ENCODE measurements at regions not wholly inside any gene's neighbourhood (a gene's known extent, or its start where the extent isn't known, plus 50 kb on each side); places are given as distances from the start of the nearest gene placed in this dataset.

DNA sequence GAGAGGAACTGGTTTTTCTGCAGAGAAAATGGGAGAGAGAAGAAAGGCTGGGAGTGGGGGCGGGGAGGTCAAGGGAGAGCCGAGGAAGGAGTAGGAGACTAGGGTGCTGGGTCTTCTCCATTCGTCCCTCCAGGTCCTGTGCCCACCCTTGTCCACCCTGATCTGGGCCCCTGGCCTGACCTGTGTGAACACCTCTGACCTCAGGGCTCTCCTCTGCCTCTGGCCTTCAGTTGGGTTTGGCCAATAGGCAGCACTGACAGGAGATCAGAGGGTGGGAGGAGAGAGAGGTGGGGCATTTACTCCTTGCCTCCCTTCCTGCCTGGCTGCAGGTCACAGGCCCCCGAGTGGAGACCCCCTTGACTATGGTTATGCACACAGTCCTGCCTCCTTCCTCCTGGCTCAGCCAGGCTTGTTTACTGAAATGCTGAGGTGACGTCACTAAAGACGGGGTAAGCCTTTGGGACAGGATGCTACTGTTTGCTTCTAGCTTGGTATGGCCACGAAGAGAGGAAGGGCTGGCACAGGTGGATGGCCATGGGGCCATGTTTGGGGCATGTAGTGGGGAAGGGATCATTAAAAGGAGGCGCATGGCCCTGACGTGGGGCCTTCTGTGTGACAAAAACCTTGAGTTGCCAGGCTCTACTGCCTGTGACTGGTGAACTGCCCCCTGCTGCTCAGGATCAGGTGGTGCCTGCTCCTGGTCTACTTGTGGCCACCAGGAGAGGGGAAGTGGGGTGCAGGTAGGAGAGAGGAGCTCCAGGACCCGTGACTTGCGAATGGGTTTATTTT lies 248.7 kb upstream of the CSF3R start:
- Histone ChIP-seq H3K27ac (no peak overlapping the region), H3K36me3 (no peaks in the 10 kb centered on the region), H3K4me1 (no peaks in the 10 kb centered on the region), H3K9me3 (no peaks in the 10 kb centered on the region), H3K4me3 (no peak overlapping the region), H3K27me3 (peaks cover 17% of the 10 kb centered on the region)
- intact Hi-C loops (cut with DNase I; ENCODE audit: low total_unique reads), result no loop called here
- DNase-seq, result no peak
- WGBS, 2 donors (ENCODE audit: low coverage in 1 of 2), result 47% methylated on average over 5 to 11 of the region's 11 CpGs
- in situ Hi-C loops (cut with MboI; ENCODE audit: low pct_ligation_motif_present in 1 of 4, low pct_unique_long_range_greater_than_20kb in 1 of 4, low sequenced_read_pairs in 3 of 4), result no loop called here
- no peak for TF ChIP-seq POLR2AphosphoS5 (IDR thresholded peaks at IDR 0.05)
- TF ChIP-seq, protein P1, sequence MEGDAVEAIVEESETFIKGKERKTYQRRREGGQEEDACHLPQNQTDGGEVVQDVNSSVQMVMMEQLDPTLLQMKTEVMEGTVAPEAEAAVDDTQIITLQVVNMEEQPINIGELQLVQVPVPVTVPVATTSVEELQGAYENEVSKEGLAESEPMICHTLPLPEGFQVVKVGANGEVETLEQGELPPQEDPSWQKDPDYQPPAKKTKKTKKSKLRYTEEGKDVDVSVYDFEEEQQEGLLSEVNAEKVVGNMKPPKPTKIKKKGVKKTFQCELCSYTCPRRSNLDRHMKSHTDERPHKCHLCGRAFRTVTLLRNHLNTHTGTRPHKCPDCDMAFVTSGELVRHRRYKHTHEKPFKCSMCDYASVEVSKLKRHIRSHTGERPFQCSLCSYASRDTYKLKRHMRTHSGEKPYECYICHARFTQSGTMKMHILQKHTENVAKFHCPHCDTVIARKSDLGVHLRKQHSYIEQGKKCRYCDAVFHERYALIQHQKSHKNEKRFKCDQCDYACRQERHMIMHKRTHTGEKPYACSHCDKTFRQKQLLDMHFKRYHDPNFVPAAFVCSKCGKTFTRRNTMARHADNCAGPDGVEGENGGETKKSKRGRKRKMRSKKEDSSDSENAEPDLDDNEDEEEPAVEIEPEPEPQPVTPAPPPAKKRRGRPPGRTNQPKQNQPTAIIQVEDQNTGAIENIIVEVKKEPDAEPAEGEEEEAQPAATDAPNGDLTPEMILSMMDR (IDR thresholded peaks at IDR 0.05), result no peak
- no peak for TF ChIP-seq POLR2A (IDR thresholded peaks at IDR 0.05)
- no peak for TF ChIP-seq EP300 (IDR thresholded peaks at IDR 0.05; ENCODE audit: low read depth)

DNA sequence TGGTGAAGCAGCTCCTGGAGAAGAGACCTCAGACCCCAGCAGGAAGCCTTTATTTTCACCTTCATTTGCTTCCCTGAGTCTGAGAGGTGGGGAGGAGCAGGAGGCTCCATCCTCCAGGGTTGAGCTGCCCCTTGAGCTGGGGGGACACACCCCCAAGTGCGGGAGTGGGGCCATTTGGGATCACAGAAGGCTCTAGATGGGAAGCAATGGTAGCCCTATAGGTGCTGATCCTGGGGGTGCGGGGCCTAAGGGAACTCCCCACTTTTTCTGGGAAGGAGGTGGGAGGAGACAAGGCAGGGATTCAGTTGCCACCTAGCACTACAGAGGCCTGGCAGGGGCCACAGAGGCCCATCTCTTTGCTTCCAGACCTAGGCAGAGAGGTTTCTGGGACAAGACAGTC lies 247.9 kb upstream of the CSF3R start:
- Histone ChIP-seq H3K4me1 (no peaks in the 10 kb centered on the region), H3K4me3 (no peak overlapping the region), H3K27ac (no peak overlapping the region), H3K9me3 (no peaks in the 10 kb centered on the region), H3K27me3 (peaks cover 13% of the 10 kb centered on the region), H3K36me3 (no peaks in the 10 kb centered on the region)
- DNase-seq, result no peak
- no peak for TF ChIP-seq POLR2A (IDR thresholded peaks at IDR 0.05)
- TF ChIP-seq, protein P1 (IDR thresholded peaks at IDR 0.05), result no peak
- TF ChIP-seq EP300 (IDR thresholded peaks at IDR 0.05; ENCODE audit: low read depth), result no peak
- no peak for TF ChIP-seq POLR2AphosphoS5 (IDR thresholded peaks at IDR 0.05)
- in situ Hi-C loops (cut with MboI; ENCODE audit: low pct_ligation_motif_present in 1 of 4, low pct_unique_long_range_greater_than_20kb in 1 of 4, low sequenced_read_pairs in 3 of 4), result no loop called here
- intact Hi-C loops (cut with DNase I; ENCODE audit: low total_unique reads), result no loop called here
- WGBS, 2 donors (ENCODE audit: low coverage in 1 of 2), result 84% methylated on average over 2 of the region's 2 CpGs; no CpG with 5 or more reads in 1 of the 2 donors

DNA sequence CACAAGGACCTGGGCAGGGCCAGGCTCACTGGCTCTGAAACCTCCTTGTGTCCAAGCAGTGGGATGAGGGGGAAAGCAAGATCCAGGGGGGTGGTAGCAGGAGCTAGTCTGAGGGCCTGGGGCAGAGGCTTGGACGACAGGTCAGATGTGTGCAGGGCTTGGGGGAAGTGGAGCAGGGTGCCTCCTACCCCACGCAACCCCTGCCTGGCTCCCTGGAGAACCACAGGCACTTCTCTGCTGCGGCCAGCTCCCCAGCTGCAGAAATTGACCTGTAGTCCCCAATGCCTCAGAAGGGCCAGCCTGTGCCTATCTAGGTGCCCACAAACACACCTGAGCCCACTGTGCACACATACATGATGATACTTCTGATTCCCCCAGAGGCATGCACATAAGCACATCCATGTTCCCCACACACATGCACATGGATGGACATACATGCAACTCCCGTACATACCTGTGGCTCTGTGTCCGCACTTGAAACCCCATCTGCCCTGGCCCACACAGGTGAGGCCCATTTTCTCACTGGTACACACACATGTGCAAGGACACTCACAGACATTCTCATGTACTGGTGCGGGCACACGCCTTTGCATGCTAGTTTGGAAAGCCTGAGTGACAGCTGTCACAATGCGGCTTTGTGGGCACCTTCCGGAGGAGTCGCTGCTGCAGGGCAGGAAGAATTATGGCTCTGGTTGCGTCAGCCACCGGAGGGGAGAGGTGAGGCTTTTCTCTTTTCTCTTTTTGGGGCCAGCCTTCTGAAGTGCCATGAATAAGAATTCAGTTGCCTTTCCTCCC lies 247.2 kb upstream of the CSF3R start:
- Histone ChIP-seq H3K4me1 (no peaks in the 10 kb centered on the region), H3K36me3 (no peaks in the 10 kb centered on the region), H3K9me3 (no peaks in the 10 kb centered on the region), H3K27ac (no peak overlapping the region), H3K27me3 (peaks cover 7% of the 10 kb centered on the region), H3K4me3 (no peak overlapping the region)
- intact Hi-C loops (cut with DNase I; ENCODE audit: low total_unique reads) (no loop called here), in situ Hi-C loops (cut with MboI; ENCODE audit: low pct_ligation_motif_present in 1 of 4, low pct_unique_long_range_greater_than_20kb in 1 of 4, low sequenced_read_pairs in 3 of 4) (no loop called here)
- DNase-seq, result no peak
- TF ChIP-seq POLR2A (IDR thresholded peaks at IDR 0.05) (no peak), EP300 (IDR thresholded peaks at IDR 0.05; ENCODE audit: low read depth) (no peak), POLR2AphosphoS5 (IDR thresholded peaks at IDR 0.05) (no peak)
- TF ChIP-seq, protein P1 (IDR thresholded peaks at IDR 0.05), result no peak
- 54% methylated on average over 12 of the region's 12 CpGs; no CpG with 5 or more reads in 1 of the 2 donors for WGBS, 2 donors (ENCODE audit: low coverage in 1 of 2)

DNA sequence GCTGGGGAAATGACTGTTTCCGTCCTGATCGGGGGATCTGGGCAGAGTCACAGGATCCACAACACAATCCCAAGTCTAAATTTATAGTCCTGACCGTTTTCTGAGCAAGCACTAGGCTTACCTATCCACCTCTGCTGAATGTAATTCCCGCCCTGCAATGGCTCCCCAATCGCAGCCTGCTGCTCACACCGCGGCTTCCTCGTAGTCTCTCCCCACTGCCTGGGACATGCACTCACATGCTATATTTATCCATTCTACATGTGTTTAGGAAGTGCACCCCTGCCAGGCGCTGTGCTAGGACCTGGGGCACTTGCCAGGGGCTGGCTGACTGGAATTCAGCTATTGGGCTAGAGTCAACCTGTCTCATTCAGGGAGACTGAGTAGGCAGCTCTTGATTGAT lies 246.6 kb upstream of the CSF3R start:
- no peak overlapping the region for H3K27ac ChIP-seq
- no peaks in the 10 kb centered on the region for H3K4me1 ChIP-seq
- no peak for DNase-seq
- H3K36me3 ChIP-seq, result no peaks in the 10 kb centered on the region
- intact Hi-C loops (cut with DNase I; ENCODE audit: low total_unique reads) (no loop called here), in situ Hi-C loops (cut with MboI; ENCODE audit: low pct_ligation_motif_present in 1 of 4, low pct_unique_long_range_greater_than_20kb in 1 of 4, low sequenced_read_pairs in 3 of 4) (no loop called here)
- 65% methylated on average over 9 of the region's 9 CpGs; no CpG with 5 or more reads in 1 of the 2 donors for WGBS, 2 donors (ENCODE audit: low coverage in 1 of 2)
- peaks cover 3% of the 10 kb centered on the region for H3K27me3 ChIP-seq
- TF ChIP-seq, protein P1 (IDR thresholded peaks at IDR 0.05), result no peak
- TF ChIP-seq EP300 (IDR thresholded peaks at IDR 0.05; ENCODE audit: low read depth), result no peak
- TF ChIP-seq POLR2AphosphoS5 (IDR thresholded peaks at IDR 0.05), result no peak
- TF ChIP-seq POLR2A (IDR thresholded peaks at IDR 0.05), result no peak
- no peak overlapping the region for H3K4me3 ChIP-seq
- H3K9me3 ChIP-seq, result no peaks in the 10 kb centered on the region

Measured in transverse colon (tissue), 4 donors.